Nephron (organoid): ENCODE measurements at regions not wholly inside any gene's neighbourhood (a gene's known extent, or its start where the extent isn't known, plus 50 kb on each side); places are given as distances from the start of the nearest gene placed in this dataset.

ENCODE experiments used
- H3K27ac Mint-ChIP-seq, 3 experiments: 2 replicates each; pipeline ENCODE4 v1.8.0; 2020; ENCODE audit warnings: mixed read lengths in 3 of 3, mild to moderate bottlenecking in 2 of 3, moderate library complexity in 1 of 3
- H3K27me3 Mint-ChIP-seq: 2 replicates; pipeline ENCODE4 v1.8.0; 2021; ENCODE audit warnings: low read depth, mild to moderate bottlenecking, moderate library complexity, mixed read lengths
- H3K36me3 Mint-ChIP-seq: 2 replicates; pipeline ENCODE4 v1.8.0; 2020; ENCODE audit warnings: low read depth, mixed read lengths
- H3K4me1 Mint-ChIP-seq: 2 replicates; pipeline ENCODE4 v1.8.0; 2020; ENCODE audit warnings: mixed read lengths
- H3K4me3 Mint-ChIP-seq, 3 experiments: 2 replicates each; pipeline ENCODE4 v1.8.0; 2020; ENCODE audit warnings: mild to moderate bottlenecking in 3 of 3, mixed read lengths in 3 of 3, moderate library complexity in 2 of 3
- H3K9me3 Mint-ChIP-seq: 2 replicates; pipeline ENCODE4 v1.8.0; 2020; ENCODE audit warnings: mixed read lengths
- CTCF ChIP-seq, 3 experiments: fragments of 200-600 bp; sonication (generic); IDR thresholded peaks; one replicate each; pipeline ENCODE4 v1.5.0; 2021; ENCODE audit warnings: antibody characterized with exemption in 3 of 3; ENCODE audit not compliant: unreplicated experiment in 3 of 3

- TF ChIP-seq CTCF (IDR thresholded peaks at IDR 0.05; ENCODE audit: unreplicated experiment in 3 of 3) = peak; percentile 23 to 44 (median 28)
- Mint-ChIP-seq H3K36me3 (no peaks in the 10 kb centered on the region), H3K4me1 (peaks cover 12% of the 10 kb centered on the region), H3K4me3 (no peak overlapping the region), H3K27me3 (peaks cover 3% of the 10 kb centered on the region), H3K9me3 (no peaks in the 10 kb centered on the region), H3K27ac (peak overlapping the region in 2 of 3 experiments; percentile 16 to 38)
Measured at GRCh38 chr7:142338633-142339501, 81.0 kb upstream of the PRSS58 start.

DNA sequence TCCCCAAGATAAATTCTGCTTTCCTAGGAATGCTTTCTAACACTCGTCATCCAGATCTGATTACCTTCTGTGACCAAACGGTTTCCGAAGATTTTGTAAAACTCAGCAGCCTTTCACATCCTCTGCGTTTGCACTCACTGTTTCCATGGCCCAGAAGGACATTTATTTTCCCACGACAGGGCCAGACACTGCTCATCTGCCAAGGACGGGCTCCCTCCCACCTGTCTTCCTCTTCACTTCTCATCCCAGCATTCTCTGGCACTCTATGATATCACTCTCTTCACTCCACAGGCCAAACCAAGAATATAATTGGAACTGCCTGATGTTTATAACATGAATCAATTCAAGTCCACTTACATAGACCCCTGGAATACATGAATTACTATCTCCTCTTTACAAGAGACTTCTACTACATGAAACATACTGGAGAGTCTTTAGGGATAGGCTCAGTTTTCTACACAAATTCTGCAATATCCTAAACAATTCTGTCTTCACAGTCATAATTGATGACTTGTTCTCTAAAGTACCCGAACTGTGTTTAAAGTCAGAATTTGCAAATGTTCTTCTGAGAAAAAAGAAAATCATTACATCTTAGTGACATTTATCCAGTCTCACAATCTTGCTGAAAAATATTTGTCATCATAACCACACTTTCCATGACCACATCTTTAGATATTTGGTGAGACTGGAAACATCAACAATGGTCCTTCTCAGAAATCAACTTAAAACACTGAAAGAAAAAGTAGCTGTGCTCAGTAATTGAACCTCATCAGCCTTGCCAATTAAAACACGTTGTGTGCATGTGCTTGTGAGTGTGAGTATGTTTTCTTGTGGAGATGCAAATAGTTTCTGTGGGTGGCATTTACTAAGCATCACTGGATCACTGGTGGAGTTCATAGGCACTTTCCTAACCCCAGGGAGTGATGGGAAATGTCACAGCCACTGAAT lies 79.5 kb upstream of the PRSS58 start:
- H3K9me3 Mint-ChIP-seq = no peaks in the 10 kb centered on the region
- no peaks in the 10 kb centered on the region for H3K36me3 Mint-ChIP-seq
- no peak overlapping the region for H3K27ac Mint-ChIP-seq
- H3K4me1 Mint-ChIP-seq = peaks cover 12% of the 10 kb centered on the region
- no peak overlapping the region for H3K4me3 Mint-ChIP-seq
- H3K27me3 Mint-ChIP-seq = no peaks in the 10 kb centered on the region
- TF ChIP-seq CTCF (IDR thresholded peaks at IDR 0.05; ENCODE audit: unreplicated experiment in 3 of 3) = no peak

DNA sequence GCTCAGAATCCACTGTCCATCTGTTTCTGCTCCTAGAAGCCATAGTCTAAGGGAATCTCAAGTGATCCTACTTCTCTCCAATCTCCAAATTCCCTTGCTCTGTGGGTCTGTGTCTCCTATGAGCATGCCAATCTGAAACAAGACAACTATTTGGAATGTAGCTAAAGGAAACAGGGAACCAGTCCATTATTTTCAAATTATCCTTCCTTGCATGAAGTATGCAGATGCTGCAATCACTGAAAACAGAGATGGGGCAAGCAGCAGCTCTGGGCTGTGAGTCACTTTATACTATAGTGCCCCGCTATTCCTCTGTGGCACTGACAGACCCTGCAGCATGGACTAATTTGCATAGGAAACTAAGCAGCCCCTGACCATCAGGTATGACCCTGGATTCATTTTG lies 76.9 kb upstream of the PRSS58 start:
- H3K9me3 Mint-ChIP-seq = no peaks in the 10 kb centered on the region
- H3K36me3 Mint-ChIP-seq = no peaks in the 10 kb centered on the region
- no peak for TF ChIP-seq CTCF (IDR thresholded peaks at IDR 0.05; ENCODE audit: unreplicated experiment in 3 of 3)
- H3K27me3 Mint-ChIP-seq = no peaks in the 10 kb centered on the region
- no peak overlapping the region for H3K4me3 Mint-ChIP-seq
- no peak overlapping the region for H3K27ac Mint-ChIP-seq
- H3K4me1 Mint-ChIP-seq = peaks cover 12% of the 10 kb centered on the region

DNA sequence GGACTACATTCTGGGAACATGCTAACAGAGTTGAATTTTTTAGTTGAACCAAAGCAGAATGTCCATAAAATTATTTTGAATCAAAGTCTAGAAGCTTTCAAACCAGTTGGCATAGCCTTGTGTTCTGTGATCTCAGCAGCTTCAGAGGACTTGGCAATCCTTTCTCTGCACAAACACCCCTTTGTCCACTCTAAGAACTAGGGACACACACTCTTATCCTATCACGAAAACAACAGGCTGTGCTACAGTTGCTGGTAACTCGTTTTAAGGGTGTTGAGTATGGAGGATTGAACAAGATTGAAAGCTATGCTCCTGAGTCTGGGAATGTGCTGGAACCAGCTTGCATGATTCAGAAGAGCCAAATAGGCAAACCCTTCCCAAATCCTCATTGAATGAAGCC lies 76.4 kb upstream of the PRSS58 start:
- Mint-ChIP-seq H3K27me3 (no peaks in the 10 kb centered on the region), H3K36me3 (no peaks in the 10 kb centered on the region), H3K4me1 (peaks cover 12% of the 10 kb centered on the region), H3K9me3 (no peaks in the 10 kb centered on the region), H3K4me3 (no peak overlapping the region), H3K27ac (no peak overlapping the region)
- TF ChIP-seq CTCF (IDR thresholded peaks at IDR 0.05; ENCODE audit: unreplicated experiment in 3 of 3) = no peak

- Mint-ChIP-seq H3K4me3 (no peak overlapping the region), H3K36me3 (no peaks in the 10 kb centered on the region), H3K27me3 (no peaks in the 10 kb centered on the region), H3K27ac (no peak overlapping the region), H3K9me3 (no peaks in the 10 kb centered on the region), H3K4me1 (peaks cover 11% of the 10 kb centered on the region)
- TF ChIP-seq CTCF (IDR thresholded peaks at IDR 0.05; ENCODE audit: unreplicated experiment in 3 of 3) = no peak
Measured at GRCh38 chr7:142332421-142332820, 74.6 kb upstream of the PRSS58 start.
